Stimulated activated CD4-positive, alpha-beta T cell treated with anti-CD3 and anti-CD28 coated beads, TNF-alpha, amount 100 ng/mL, for 4 hours (primary cell): ENCODE measurements at regions not wholly inside any gene's neighbourhood (a gene's known extent, or its start where the extent isn't known, plus 50 kb on each side); places are given as distances from the start of the nearest gene placed in this dataset.

Source experiments
- DNase-seq, 3 experiments: peaks; one replicate each; pipeline ENCODE4 v3.0.0-alpha.2; 2020; ENCODE audit warnings: low read depth in 3 of 3

DNA sequence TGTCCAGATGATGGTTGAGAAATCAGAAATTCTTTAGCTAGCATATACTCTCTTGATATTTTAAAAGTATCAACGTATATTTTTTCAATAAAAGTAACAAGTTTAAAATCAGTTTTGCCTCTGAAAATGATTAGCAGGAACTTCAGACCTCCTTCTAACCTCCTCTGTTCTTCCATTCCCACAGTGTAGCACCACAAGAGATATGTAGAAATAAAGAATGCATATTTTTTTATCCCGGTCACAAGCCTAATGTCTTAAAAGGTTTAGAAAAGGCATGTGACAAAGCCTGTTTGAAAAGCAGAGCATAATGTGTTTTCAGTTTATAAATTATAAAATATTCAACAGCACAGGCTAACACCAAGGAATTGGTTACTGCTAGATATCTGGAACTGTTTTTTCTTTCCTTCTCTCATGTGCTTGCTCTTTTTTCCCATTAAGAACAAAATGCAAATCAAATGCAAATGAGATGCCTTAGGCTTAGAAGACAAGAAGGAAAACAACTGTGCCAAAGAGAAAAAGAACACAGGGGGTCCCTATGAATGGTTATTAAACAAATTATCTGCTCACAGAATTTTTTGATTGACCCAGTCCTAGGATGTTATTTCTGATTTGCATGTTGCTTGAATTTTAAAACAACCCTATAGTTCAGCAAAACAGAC lies 351.7 kb upstream of the FAM241A start:
- DNase-seq, result no peak

GRCh38 chr4:111797455-111798163 lies 347.6 kb upstream of the FAM241A start:
- DNase-seq, result no peak

- DNase-seq, result no peak
Observed at GRCh38 chr4:111798840-111799239, 346.4 kb upstream of the FAM241A start.

DNA sequence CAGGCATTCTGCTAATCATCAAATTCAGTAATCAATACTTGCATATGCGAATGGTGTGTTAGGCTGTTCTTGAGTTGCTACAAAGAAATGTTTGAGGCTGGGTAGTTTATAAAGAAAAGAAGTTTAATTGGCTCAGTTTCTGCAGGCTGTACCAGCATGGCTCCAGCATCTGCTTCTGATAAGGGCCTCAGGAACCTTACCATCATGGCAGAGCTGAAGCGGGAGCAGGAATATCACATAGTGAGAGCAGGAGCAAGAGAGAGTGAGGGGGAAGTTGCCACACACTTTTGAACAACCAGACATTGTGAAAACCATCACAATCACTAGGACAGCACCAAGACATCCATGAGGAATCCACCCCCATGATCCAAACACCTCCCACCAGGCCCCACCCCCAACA lies 344.7 kb upstream of the FAM241A start:
- DNase-seq, result no peak

DNA sequence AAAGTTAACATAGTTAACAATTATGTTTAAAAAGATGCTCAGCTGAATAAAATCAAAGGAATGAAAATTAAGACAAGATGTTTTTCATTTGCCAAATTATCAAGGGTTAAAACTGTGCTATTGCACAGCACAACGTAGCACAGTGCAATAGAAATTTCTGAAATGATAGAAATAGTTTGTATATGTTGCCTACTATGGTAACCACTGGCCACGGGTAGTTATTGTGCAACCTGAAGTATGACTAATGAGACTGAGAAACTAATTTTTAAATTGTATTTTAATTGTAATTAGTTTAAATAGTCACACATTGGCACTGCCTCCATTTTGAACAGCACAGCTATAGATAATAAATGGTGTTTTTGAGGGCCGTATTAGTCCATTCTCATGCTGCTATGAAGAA lies 343.1 kb upstream of the FAM241A start:
- no peak for DNase-seq

DNA sequence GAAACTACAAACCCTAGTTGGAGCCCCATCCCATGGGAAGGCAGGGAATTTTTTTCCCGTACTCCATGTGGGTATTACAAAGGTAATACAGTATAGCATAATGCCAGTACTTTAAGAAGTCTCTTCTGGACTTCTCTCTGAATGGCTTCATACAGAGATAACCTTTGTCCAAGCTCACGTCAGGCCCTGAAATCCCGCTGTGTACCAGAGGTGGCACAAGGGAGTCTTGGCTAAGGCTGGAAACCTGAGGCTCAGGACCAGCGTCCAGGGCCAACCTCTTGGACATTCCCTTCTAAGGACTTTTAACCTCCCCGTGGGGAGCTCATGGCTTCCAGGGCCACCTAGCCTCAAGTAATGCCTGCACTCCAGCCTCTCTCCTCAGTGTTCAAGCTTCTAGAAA lies 338.9 kb upstream of the FAM241A start:
- DNase-seq, result no peak

GRCh38 chr4:111807576-111807975 lies 337.7 kb upstream of the FAM241A start:
- no peak for DNase-seq

DNA sequence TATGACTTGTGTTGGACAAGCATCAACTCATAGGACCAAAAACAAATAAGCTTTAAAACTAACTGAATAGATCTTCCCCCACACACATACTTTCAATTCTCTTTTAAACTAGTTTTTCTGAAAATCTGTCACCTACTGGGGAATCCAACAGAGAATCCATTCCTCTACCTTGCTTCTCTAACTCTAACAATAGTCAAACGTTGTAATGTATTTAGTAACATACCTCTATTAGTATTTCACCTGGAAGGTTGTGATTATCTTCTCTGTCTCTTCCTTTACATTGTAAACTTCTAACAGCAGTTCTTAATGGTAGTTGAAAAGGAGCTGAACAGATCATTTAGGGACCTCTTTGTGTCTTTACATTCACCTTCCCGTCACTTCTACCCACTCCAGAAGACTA lies 337.1 kb upstream of the FAM241A start:
- DNase-seq, result no peak

DNA sequence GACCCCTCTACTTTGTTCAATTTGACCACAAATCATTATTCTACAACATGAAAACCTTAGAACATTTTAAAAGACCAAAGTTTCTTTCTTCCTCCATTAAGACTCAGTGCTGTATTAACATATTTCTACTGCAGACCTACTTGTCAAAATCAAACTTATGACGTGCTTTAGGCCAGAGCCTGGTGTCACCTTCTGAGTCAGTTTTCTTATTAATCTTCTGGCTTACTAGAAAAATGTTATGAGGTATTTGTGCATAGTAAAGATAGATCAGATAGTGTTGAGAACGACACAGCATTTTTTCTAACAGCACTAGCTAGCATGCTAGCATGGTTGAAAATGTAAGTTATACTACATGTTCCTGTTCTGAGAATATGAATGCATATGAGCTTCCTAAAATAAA lies 333.6 kb upstream of the FAM241A start:
- no peak for DNase-seq

GRCh38 chr4:111812114-111812513 lies 333.1 kb upstream of the FAM241A start:
- DNase-seq, result no peak

- DNase-seq, result no peak
Observed at GRCh38 chr4:111812760-111813159, 332.5 kb upstream of the FAM241A start.

DNA sequence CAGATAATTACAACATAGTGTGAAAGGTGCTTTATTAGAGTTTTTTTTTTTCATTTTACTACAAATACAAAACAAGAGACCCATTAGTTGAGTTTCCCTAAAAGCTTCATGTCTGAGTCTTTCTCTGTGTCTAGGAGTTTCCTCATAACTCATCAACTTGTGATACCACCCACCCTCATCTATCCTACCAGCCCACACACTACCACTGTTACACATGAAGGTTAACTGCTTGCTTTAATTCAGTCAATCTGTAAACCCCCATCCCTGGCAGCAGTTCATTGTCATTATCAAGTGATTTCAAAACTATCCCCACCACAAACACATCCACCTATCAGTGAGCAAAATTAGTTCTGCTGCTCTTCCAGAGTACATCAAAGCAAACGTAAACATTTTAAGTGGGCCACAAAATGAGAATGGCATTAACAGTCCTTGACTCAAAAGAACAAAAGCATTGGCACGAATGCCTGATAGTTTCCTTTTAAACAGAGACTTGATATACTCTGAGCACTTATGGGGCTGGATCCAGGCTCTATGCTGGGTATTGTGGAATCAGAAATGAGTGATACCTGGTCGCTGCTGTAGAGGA lies 331.6 kb upstream of the FAM241A start:
- DNase-seq, result no peak

DNA sequence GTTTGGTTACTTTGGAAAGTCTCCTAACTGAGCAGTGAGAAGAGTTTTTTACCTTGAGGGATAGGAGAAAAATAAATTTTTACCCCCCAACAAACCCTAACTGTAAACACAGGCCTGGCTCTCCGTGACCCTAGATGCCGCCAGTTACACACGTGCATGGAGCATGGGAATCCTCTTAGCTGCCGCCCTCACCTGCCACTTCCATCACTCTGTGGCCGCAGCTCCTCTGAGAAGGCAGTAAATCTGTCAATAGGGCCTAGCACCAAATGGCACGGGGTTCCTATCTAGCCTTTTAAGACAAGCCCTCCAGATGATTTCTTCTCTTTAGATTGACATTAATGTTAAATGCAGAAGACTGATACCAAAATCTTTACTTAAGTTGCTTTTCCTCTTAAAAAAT lies 330.3 kb upstream of the FAM241A start:
- no peak for DNase-seq

- DNase-seq, result no peak
Observed at GRCh38 chr4:111821342-111821741, 323.9 kb upstream of the FAM241A start.

- DNase-seq, result no peak
Observed at GRCh38 chr4:111836601-111837000, 308.7 kb upstream of the FAM241A start.

GRCh38 chr4:111837761-111838160 lies 307.5 kb upstream of the FAM241A start:
- no peak for DNase-seq

GRCh38 chr4:111838406-111838930 lies 306.8 kb upstream of the FAM241A start:
- DNase-seq, result no peak

GRCh38 chr4:111839141-111839540 lies 306.1 kb upstream of the FAM241A start:
- DNase-seq, result no peak

- DNase-seq, result no peak
Observed at GRCh38 chr4:111842336-111842735, 302.9 kb upstream of the FAM241A start.

DNA sequence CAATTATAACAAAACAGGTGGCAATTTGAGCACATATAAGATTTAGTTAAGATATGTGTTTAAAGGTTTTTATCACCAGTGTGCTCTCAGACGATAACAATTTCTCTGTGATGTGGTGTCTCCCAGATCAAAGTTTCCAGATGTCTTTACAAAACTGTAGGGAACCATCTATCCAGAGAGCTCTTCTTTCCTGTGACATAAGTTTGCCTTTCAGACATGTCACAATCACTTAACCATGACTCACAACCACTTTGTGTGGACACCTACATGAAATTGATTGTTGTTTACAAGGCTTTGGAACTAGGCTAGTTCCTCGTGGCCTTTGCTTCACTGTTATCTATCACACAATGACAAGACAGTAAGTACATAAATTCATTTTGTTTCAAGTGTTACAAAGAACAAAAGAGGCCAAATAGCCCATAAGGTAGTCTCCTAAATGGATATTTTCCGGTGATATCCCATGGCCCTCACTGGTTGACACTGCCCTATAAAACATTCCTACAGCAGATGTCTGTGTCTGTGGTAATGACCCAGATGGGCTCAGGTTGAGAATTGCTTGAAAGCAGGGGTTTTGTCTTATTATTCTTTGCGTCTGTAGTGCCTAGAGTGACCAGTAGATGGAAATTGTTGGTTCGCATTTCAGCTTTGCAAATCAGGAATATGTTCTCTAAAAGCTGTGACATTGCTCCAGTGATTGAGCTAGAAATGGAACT lies 297.8 kb upstream of the FAM241A start:
- no peak for DNase-seq

DNA sequence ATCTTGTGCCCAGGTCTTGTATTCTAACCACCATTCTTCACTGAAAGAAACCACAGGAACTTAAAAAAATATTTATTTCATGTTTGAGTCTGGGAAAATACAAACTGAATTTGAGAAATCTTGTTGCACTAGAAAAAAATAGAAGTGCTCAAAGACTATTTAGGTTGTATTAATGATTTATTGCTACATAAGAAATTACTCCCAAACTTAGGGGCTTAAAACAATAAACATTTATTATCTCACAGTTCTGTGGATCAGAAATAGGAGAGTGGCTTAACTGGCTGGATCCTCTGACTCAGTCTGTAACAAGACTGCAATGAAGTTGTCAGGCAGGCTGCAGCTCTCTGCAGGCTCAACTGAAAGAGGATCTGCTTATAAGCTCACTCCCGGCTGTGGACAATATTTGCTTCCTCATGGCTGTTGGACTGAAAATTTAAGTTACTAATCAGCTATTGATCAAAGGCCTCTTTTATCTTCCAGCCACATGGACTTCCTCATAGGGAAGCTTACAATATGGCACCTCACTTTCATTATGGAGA lies 295.4 kb upstream of the FAM241A start:
- no peak for DNase-seq

DNA sequence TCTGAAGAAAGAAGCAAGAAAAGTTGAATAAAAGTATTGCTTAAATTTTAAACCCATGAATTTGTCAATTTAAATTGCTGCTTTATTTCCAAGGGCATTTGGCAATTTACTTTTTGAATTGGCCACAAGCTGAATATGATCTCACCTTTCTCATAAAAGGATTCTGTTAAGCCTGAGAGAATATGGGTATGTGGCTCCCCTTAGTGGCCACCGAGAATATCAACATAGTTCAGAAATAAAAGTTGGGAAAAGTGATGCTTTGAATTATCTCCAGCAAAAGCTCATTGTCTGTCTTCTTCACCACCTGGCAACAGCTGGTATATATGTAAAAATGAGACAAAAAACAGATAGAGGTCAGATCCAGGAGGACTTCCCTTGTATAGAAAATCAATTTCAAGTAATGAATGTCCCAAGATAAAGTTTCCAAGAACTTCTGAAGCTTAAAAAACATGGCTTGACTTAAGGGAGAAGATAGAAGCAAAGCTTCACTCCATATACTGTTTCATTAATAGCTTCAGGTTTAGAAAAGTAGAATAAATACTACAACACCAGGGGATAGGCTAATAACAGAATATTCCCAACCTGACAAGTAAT lies 290.7 kb upstream of the FAM241A start:
- DNase-seq, result no peak
